SK-N-SH (cell line): ENCODE measurements at regions not wholly inside any gene's neighbourhood (a gene's known extent, or its start where the extent isn't known, plus 50 kb on each side); places are given as distances from the start of the nearest gene placed in this dataset.

ENCODE experiments used
- CTCF ChIA-PET: fragments of 300-600, 350-600 bp; formaldehyde crosslinking; extraction: SDS; loops from one replicate; lab custom pipeline; 2021; lab: Yijun Ruan, JAX
- POLR2A ChIA-PET: fragments of 350-600 bp; sonication (Branson Sonifier 250); formaldehyde crosslinking; extraction: SDS; loops from one replicate; lab custom pipeline; 2020; ENCODE audit warnings: antibody characterized with exemption, inconsistent platforms; lab: Yijun Ruan, JAX
- DNase-seq: peaks from one replicate; pipeline ENCODE4 v3.0.0; 2012
- H2AFZ ChIP-seq: fragments of 200-600 bp; sonication (generic); 2 replicates; pipeline ENCODE4 v1.8.1; 2016; ENCODE audit warnings: antibody characterized with exemption, mild to moderate bottlenecking, low read depth
- H3F3A ChIP-seq: fragments of 200-600 bp; sonication (generic); replicated peaks from 2 replicates; pipeline ENCODE3; 2016; ENCODE audit warnings: antibody characterized with exemption, mild to moderate bottlenecking; ENCODE audit not compliant: insufficient read depth
- H3K27ac ChIP-seq, 2 experiments: fragments of 200-500 bp in 1 of 2; fragments of 200-600 bp in 1 of 2; sonication (Bioruptor generic) in 1 of 2; sonication (generic), shearing (Covaris generic) in 1 of 2; 2 replicates each; pipeline versions ENCODE4 v1.5.1 to v1.6.1; 2014 to 2016; ENCODE audit warnings: low read depth in 2 of 2, inconsistent platforms in 1 of 2, low read length in 1 of 2, mild to moderate bottlenecking in 1 of 2, mixed read lengths in 1 of 2
- H3K27me3 ChIP-seq: fragments of 200-600 bp; sonication (generic), shearing (Covaris generic); 2 replicates; pipeline ENCODE4 v1.6.1; 2016; ENCODE audit warnings: mixed run types; ENCODE audit not compliant: insufficient read depth
- H3K36me3 ChIP-seq, 2 experiments: fragments of 200-500 bp in 1 of 2; fragments of 200-600 bp in 1 of 2; sonication (Bioruptor generic) in 1 of 2; sonication (generic) in 1 of 2; replicated peaks in 1 of 2; 2 replicates each; pipeline versions ENCODE3 to v1.5.1; 2014 to 2016; ENCODE audit warnings: low read length in 1 of 2, mild to moderate bottlenecking in 1 of 2; ENCODE audit not compliant: insufficient read depth in 2 of 2, control insufficient read depth in 1 of 2
- H3K4me1 ChIP-seq, 2 experiments: fragments of 200-500 bp in 1 of 2; fragments of 200-600 bp in 1 of 2; sonication (Bioruptor generic) in 1 of 2; sonication (generic), shearing (Covaris generic) in 1 of 2; 2 replicates each; pipeline versions ENCODE4 v1.5.1 to v1.6.1; 2014 to 2016; ENCODE audit warnings: low read depth in 1 of 2, low read length in 1 of 2, mixed run types in 1 of 2; ENCODE audit not compliant: insufficient read depth in 2 of 2, control insufficient read depth in 1 of 2
- H3K4me2 ChIP-seq: fragments of 200-600 bp; sonication (generic), shearing (Covaris generic); 2 replicates; pipeline ENCODE4 v1.6.1; 2017; ENCODE audit warnings: mixed run types
- H3K4me3 ChIP-seq, 2 experiments: fragments of 200-500 bp in 1 of 2; fragments of 200-600 bp in 1 of 2; sonication (Bioruptor generic) in 1 of 2; sonication (generic), shearing (Covaris generic) in 1 of 2; 2 replicates each; pipeline versions ENCODE4 v1.5.1 to v1.8.1; 2014 to 2016; ENCODE audit warnings: low read depth in 2 of 2, inconsistent platforms in 1 of 2, low read length in 1 of 2, mild to moderate bottlenecking in 1 of 2, mixed read lengths in 1 of 2, moderate library complexity in 1 of 2
- H3K79me2 ChIP-seq: fragments of 200-600 bp; sonication (generic); 2 replicates; pipeline ENCODE4 v1.8.1; 2017; ENCODE audit warnings: mild to moderate bottlenecking; ENCODE audit not compliant: insufficient read depth
- H3K9ac ChIP-seq: fragments of 200-600 bp; sonication (generic); 2 replicates; pipeline ENCODE4 v1.6.1; 2017; ENCODE audit warnings: mixed run types
- H3K9me2 ChIP-seq: fragments of 200-600 bp; sonication (generic); 2 replicates; pipeline ENCODE4 v1.6.1; 2017; ENCODE audit warnings: mixed run types
- H3K9me3 ChIP-seq: fragments of 200-600 bp; sonication (generic); 2 replicates; pipeline ENCODE4 v1.6.1; 2017; ENCODE audit warnings: mixed run types, mild to moderate bottlenecking, moderate library complexity
- H4K20me1 ChIP-seq: fragments of 200-600 bp; sonication (generic); 2 replicates; pipeline ENCODE4 v1.6.1; 2017; ENCODE audit warnings: mild to moderate bottlenecking, mixed run types; ENCODE audit not compliant: insufficient read depth
- CHD2 ChIP-seq: fragments of 150-350 bp; IDR thresholded peaks from 2 replicates; pipeline ENCODE4 v1.6.1; 2018; ENCODE audit warnings: low read length; ENCODE audit not compliant: partially characterized antibody
- CTCF ChIP-seq: fragments of 200-600 bp; sonication (generic); IDR thresholded peaks from 2 replicates; pipeline ENCODE4 v1.6.1; 2017; ENCODE audit warnings: antibody characterized with exemption, mild to moderate bottlenecking, moderate library complexity
- EP300 ChIP-seq, 2 experiments: IDR thresholded peaks; 2 replicates each; pipeline versions ENCODE4 v1.4.0 to v1.6.1; 2012; ENCODE audit warnings: borderline replicate concordance in 1 of 2, low read depth in 1 of 2, low read length in 1 of 2
- EZH2phosphoT487 ChIP-seq: fragments of 200-600 bp; sonication (generic); IDR thresholded peaks from 2 replicates; pipeline ENCODE4 v1.6.1; 2017; ENCODE audit warnings: low read depth, mixed run types, mild to moderate bottlenecking, antibody characterized with exemption, moderate library complexity, borderline replicate concordance
- FOXJ3 ChIP-seq: sonication (generic); formaldehyde crosslinking; IDR thresholded peaks from 2 replicates; pipeline ENCODE4 v1.5.1; 2020; ENCODE audit warnings: mild to moderate bottlenecking, missing genetic modification reagents
- GATA2 ChIP-seq: sonication (generic); formaldehyde crosslinking; IDR thresholded peaks from 2 replicates; pipeline ENCODE4 v1.5.0; 2020; ENCODE audit warnings: mild to moderate bottlenecking, missing genetic modification reagents
- IRF3 ChIP-seq: fragments of 150-350 bp; IDR thresholded peaks from 2 replicates; pipeline ENCODE4 v1.6.1; 2016; ENCODE audit warnings: mild to moderate bottlenecking, low read depth, low read length
- POLR2AphosphoS5 ChIP-seq: IDR thresholded peaks from 2 replicates; pipeline ENCODE4 v1.6.1; 2012; ENCODE audit warnings: low read depth, low read length
- RCOR1 ChIP-seq: fragments of 150-350 bp; IDR thresholded peaks from 2 replicates; pipeline ENCODE4 v1.6.1; 2017; ENCODE audit warnings: antibody characterized with exemption, low read length
- RFX5 ChIP-seq: IDR thresholded peaks from 2 replicates; pipeline ENCODE4 v1.6.1; 2012; ENCODE audit warnings: mild to moderate bottlenecking, improper control_type of control experiment, low read length
- WGBS: methylation state at CpG from one replicate; pipeline ENCODE4 v1.1.6; 2017; ENCODE audit warnings: low lambda C conversion rate; 5-methylcytosine and 5-hydroxymethylcytosine counted together
- TF ChIP-seq, protein P1 (sequence below): IDR thresholded peaks from 2 replicates; pipeline ENCODE4 v1.4.0; 2012; ENCODE audit warnings: low read depth, borderline replicate concordance
- TF ChIP-seq, protein P2 (sequence below): IDR thresholded peaks from 2 replicates; pipeline ENCODE4 v1.4.0; 2012; ENCODE audit warnings: low read depth

- DNase-seq = no peak
- H3K27me3 ChIP-seq = no peaks in the 10 kb centered on the region
- TF ChIP-seq, protein P1, sequence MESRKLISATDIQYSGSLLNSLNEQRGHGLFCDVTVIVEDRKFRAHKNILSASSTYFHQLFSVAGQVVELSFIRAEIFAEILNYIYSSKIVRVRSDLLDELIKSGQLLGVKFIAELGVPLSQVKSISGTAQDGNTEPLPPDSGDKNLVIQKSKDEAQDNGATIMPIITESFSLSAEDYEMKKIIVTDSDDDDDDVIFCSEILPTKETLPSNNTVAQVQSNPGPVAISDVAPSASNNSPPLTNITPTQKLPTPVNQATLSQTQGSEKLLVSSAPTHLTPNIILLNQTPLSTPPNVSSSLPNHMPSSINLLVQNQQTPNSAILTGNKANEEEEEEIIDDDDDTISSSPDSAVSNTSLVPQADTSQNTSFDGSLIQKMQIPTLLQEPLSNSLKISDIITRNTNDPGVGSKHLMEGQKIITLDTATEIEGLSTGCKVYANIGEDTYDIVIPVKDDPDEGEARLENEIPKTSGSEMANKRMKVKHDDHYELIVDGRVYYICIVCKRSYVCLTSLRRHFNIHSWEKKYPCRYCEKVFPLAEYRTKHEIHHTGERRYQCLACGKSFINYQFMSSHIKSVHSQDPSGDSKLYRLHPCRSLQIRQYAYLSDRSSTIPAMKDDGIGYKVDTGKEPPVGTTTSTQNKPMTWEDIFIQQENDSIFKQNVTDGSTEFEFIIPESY = no peak
- TF ChIP-seq, protein P2, sequence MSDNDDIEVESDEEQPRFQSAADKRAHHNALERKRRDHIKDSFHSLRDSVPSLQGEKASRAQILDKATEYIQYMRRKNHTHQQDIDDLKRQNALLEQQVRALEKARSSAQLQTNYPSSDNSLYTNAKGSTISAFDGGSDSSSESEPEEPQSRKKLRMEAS = no peak
- TF ChIP-seq IRF3 = no peak
- TF ChIP-seq EP300 (IDR thresholded peaks at IDR 0.05; ENCODE audit: borderline replicate concordance in 1 of 2, low read depth in 1 of 2, low read length in 1 of 2) = no peak
- no peak for TF ChIP-seq POLR2AphosphoS5
- TF ChIP-seq CHD2 = no peak
- TF ChIP-seq EZH2phosphoT487 = no peak
- TF ChIP-seq RFX5 = no peak
- no peak for TF ChIP-seq GATA2 (CRISPR knock-in tag)
- TF ChIP-seq RCOR1 = no peak
- no peaks in the 10 kb centered on the region for H3K9me2 ChIP-seq
- H3K4me1 ChIP-seq = no peaks in the 10 kb centered on the region
- 0% methylated on average over 1 of the region's 1 CpG for WGBS
- no peaks in the 10 kb centered on the region for H3K36me3 ChIP-seq
- H4K20me1 ChIP-seq = no peaks in the 10 kb centered on the region
- ChIA-PET CTCF (no interaction called here), POLR2A (no interaction called here)
- H3K27ac ChIP-seq = no peak overlapping the region
- no peak overlapping the region for H2AFZ ChIP-seq
- H3F3A ChIP-seq = no peaks in the 10 kb centered on the region
- H3K9me3 ChIP-seq = no peaks in the 10 kb centered on the region
- H3K79me2 ChIP-seq = no peaks in the 10 kb centered on the region
- H3K4me3 ChIP-seq = no peak overlapping the region
- H3K9ac ChIP-seq = no peak overlapping the region
- H3K4me2 ChIP-seq = no peak overlapping the region
Measured at GRCh38 chr2:83953697-83954096, 505.4 kb downstream of the SUCLG1 start.

DNA sequence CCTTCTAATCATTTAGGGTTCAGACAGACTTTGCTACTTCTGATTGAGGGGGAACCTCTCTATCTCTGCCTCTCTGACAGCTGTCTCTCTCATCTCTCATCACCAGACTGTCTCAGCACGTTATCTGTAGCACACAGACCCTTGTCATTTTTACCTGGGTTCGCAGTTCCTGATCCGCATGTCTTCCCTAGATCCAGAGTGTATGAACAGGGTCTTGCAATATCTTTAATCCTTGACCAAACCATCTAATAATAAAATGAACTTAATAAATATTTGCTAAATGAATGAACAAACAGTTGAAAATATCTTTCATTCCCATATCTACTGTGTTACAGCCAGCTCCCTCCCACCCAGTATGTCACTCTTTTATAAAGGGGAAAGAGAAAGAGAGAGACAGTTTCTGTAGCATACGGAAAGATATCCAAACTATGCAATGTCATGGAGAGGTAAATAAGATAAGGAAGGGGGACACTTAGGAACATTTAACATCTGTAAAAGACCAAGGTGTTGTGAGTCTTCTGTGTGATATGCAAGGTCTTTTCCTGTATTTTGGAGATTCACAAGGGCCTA lies 507.6 kb downstream of the SUCLG1 start:
- H3K36me3 ChIP-seq = no peaks in the 10 kb centered on the region
- H3K4me2 ChIP-seq = no peak overlapping the region
- TF ChIP-seq CTCF (no peak), FOXJ3 (CRISPR knock-in tag) (no peak)
- TF ChIP-seq, all 33 proteins: peak for 0
- no peak overlapping the region for H3K4me3 ChIP-seq
- H3K9ac ChIP-seq = no peak overlapping the region
- no peaks in the 10 kb centered on the region for H4K20me1 ChIP-seq
- H3K9me3 ChIP-seq = no peaks in the 10 kb centered on the region
- no peak for DNase-seq
- no peaks in the 10 kb centered on the region for H3K27me3 ChIP-seq
- H3K4me1 ChIP-seq = no peaks in the 10 kb centered on the region
- 48% methylated on average over 4 of the region's 4 CpGs for WGBS
- H3K79me2 ChIP-seq = no peaks in the 10 kb centered on the region
- POLR2A ChIA-PET = no interaction called here
- H3F3A ChIP-seq = no peaks in the 10 kb centered on the region
- H3K9me2 ChIP-seq = no peaks in the 10 kb centered on the region
- CTCF ChIA-PET = no interaction called here
- H2AFZ ChIP-seq = no peak overlapping the region
- no peak overlapping the region for H3K27ac ChIP-seq
